IMR-90 (cell line): ENCODE measurements at regions not wholly inside any gene's neighbourhood (a gene's known extent, or its start where the extent isn't known, plus 50 kb on each side); places are given as distances from the start of the nearest gene placed in this dataset.

Experiments
- CEBPB ChIP-seq: IDR thresholded peaks from 2 replicates; pipeline ENCODE4 v1.6.1; 2012; ENCODE audit warnings: low read depth, low read length, improper control_type of control experiment
- CHD1 ChIP-seq: IDR thresholded peaks from 2 replicates; pipeline ENCODE4 v1.6.1; 2012; ENCODE audit warnings: low read depth, low read length, improper control_type of control experiment
- CTCF ChIP-seq: conservative IDR thresholded peaks from 2 replicates; pipeline ENCODE4 v1.5.1; 2012; ENCODE audit warnings: mild to moderate bottlenecking, low read depth, low read length, improper control_type of control experiment
- FOS ChIP-seq: fragments of 150-350 bp; IDR thresholded peaks from 2 replicates; pipeline ENCODE4 v1.6.1; 2016; ENCODE audit warnings: low read depth, low read length
- MXI1 ChIP-seq: IDR thresholded peaks from 2 replicates; pipeline ENCODE4 v1.6.1; 2012; ENCODE audit warnings: low read depth, mild to moderate bottlenecking, low read length, moderate library complexity, borderline replicate concordance
- NFE2L2 ChIP-seq: fragments of 150-350 bp; IDR thresholded peaks from 2 replicates; pipeline ENCODE4 v1.6.1; 2016; ENCODE audit warnings: low read depth, mild to moderate bottlenecking, low read length
- POLR2A ChIP-seq: IDR thresholded peaks from 2 replicates; pipeline ENCODE4 v1.6.1; 2012; ENCODE audit warnings: mild to moderate bottlenecking, low read depth, low read length
- RAD21 ChIP-seq: IDR thresholded peaks from 2 replicates; pipeline ENCODE4 v1.6.1; 2012; ENCODE audit warnings: low read length, improper control_type of control experiment
- RFX5 ChIP-seq: IDR thresholded peaks from 2 replicates; pipeline ENCODE4 v1.8.0; 2012; ENCODE audit warnings: low read depth, mild to moderate bottlenecking, low read length, moderate library complexity
- SMC3 ChIP-seq: fragments of 150-350 bp; IDR thresholded peaks from 2 replicates; pipeline ENCODE4 v1.6.1; 2016; ENCODE audit warnings: low read depth, mild to moderate bottlenecking, antibody characterized with exemption, low read length, moderate library complexity

- TF ChIP-seq CTCF (no peak), NFE2L2 (no peak), RAD21 (no peak), POLR2A (no peak), CEBPB (no peak), RFX5 (no peak), MXI1 (no peak), FOS (no peak), SMC3 (no peak), CHD1 (no peak)
Measured at GRCh38 chr5:66315784-66316183, 171.7 kb downstream of the SREK1 start.
